ENCODE measurements at regions not wholly inside any gene's neighbourhood (a gene's known extent, or its start where the extent isn't known, plus 50 kb on each side); places are given as distances from the start of the nearest gene placed in this dataset.

- DNase-seq (ENCODE audit: low spot score): no peak
Observed at GRCh38 chr10:117927332-117927731, 119.4 kb downstream of the RAB11FIP2 start.

- no peak for DNase-seq (ENCODE audit: low spot score)
Observed at GRCh38 chr10:117927871-117928270, 118.9 kb downstream of the RAB11FIP2 start.

GRCh38 chr10:117928281-117928680 is 118.5 kb downstream of the RAB11FIP2 start:
- no peak for DNase-seq (ENCODE audit: low spot score)

- DNase-seq (ENCODE audit: low spot score): no peak
Observed at GRCh38 chr10:117928741-117929140, 118.0 kb downstream of the RAB11FIP2 start.

- DNase-seq (ENCODE audit: low spot score): no peak
Observed at GRCh38 chr10:117929327-117930067, 117.2 kb downstream of the RAB11FIP2 start.

GRCh38 chr10:117931078-117931477 is 115.7 kb downstream of the RAB11FIP2 start:
- DNase-seq (ENCODE audit: low spot score): no peak

GRCh38 chr10:117933036-117933435 is 113.7 kb downstream of the RAB11FIP2 start:
- no peak for DNase-seq (ENCODE audit: low spot score)

GRCh38 chr10:117934477-117934876 is 112.3 kb downstream of the RAB11FIP2 start:
- DNase-seq (ENCODE audit: low spot score): no peak

GRCh38 chr10:117936141-117936540 is 110.6 kb downstream of the RAB11FIP2 start:
- no peak for DNase-seq (ENCODE audit: low spot score)

GRCh38 chr10:117936566-117936965 is 110.2 kb downstream of the RAB11FIP2 start:
- no peak for DNase-seq (ENCODE audit: low spot score)

GRCh38 chr10:117936976-117937375 is 109.8 kb downstream of the RAB11FIP2 start:
- DNase-seq (ENCODE audit: low spot score): no peak

GRCh38 chr10:117938104-117938503 is 108.6 kb downstream of the RAB11FIP2 start:
- DNase-seq (ENCODE audit: low spot score): no peak

- DNase-seq (ENCODE audit: low spot score): no peak
Observed at GRCh38 chr10:117942226-117942625, 104.5 kb downstream of the RAB11FIP2 start.

- DNase-seq (ENCODE audit: low spot score): peak; percentile 14
Observed at GRCh38 chr10:117944676-117945447, 101.9 kb downstream of the RAB11FIP2 start.

- DNase-seq (ENCODE audit: low spot score): no peak
Observed at GRCh38 chr10:117945651-117946050, 101.1 kb downstream of the RAB11FIP2 start.

- DNase-seq (ENCODE audit: low spot score): peak; percentile 32
Observed at GRCh38 chr10:117946525-117947070, 100.1 kb downstream of the RAB11FIP2 start.

GRCh38 chr10:117948493-117948892 is 98.2 kb downstream of the RAB11FIP2 start:
- DNase-seq (ENCODE audit: low spot score): no peak

GRCh38 chr10:117950408-117950807 is 96.3 kb downstream of the RAB11FIP2 start:
- DNase-seq (ENCODE audit: low spot score): no peak

All from RKO (cell line).